Endothelial cell of umbilical vein (primary cell): ENCODE measurements at regions not wholly inside any gene's neighbourhood (a gene's known extent, or its start where the extent isn't known, plus 50 kb on each side); places are given as distances from the start of the nearest gene placed in this dataset.

Experiments
- BruUV-seq: library from RNA; stranded (reverse); fragments of 400-500 nt; replicated peaks from 2 replicates; lab custom pipeline; 2021; lab: Mats Ljungman, UMichigan
- CTCF ChIA-PET: fragments of 300-600, 350-600 bp; sonication (Branson Sonifier 250); formaldehyde crosslinking; loops from one replicate; lab custom pipeline; 2021; ENCODE audit warnings: antibody characterized with exemption, inconsistent platforms; lab: Charles Lee
- POLR2A ChIA-PET: fragments of 300-600, 350-600 bp; sonication (Branson Sonifier 250); formaldehyde crosslinking; loops from one replicate; lab custom pipeline; 2021; ENCODE audit warnings: antibody characterized with exemption, inconsistent platforms; lab: Charles Lee
- DNase-seq: peaks from one replicate; pipeline ENCODE4 v3.0.0-alpha.2; 2011; ENCODE audit warnings: low read depth, low spot score
- FAIRE-seq: peaks from 2 replicates; lab custom pipeline; 2011; peaks lifted over from hg19 to GRCh38; lab: Jason Lieb, UNC
- H2AFZ ChIP-seq: 2 replicates; pipeline ENCODE4 v1.6.0; 2012; ENCODE audit warnings: low read depth, low read length, control low read depth, inconsistent platforms
- H3K27ac ChIP-seq: 2 replicates; pipeline ENCODE4 v1.5.1; 2011; ENCODE audit warnings: low read depth, mild to moderate bottlenecking, control low read depth, low read length, moderate library complexity; ENCODE audit not compliant: insufficient read depth
- H3K27me3 ChIP-seq, 2 experiments: 2 replicates each; pipeline versions ENCODE4 v1.6.0 to v1.6.1; 2011; ENCODE audit warnings: low read length in 2 of 2, mixed read lengths in 1 of 2; ENCODE audit not compliant: control insufficient read depth in 2 of 2, insufficient read depth in 2 of 2
- H3K36me3 ChIP-seq, 2 experiments: 2 replicates in 1 of 2; 3 replicates in 1 of 2; pipeline ENCODE4 v1.5.1; 2011; ENCODE audit warnings: low read length in 2 of 2, mild to moderate bottlenecking in 1 of 2, moderate library complexity in 1 of 2; ENCODE audit not compliant: control insufficient read depth in 2 of 2, insufficient read depth in 2 of 2; ENCODE audit errors: extremely low read depth in 1 of 2
- H3K4me1 ChIP-seq: 3 replicates; pipeline ENCODE4 v1.5.1; 2011; ENCODE audit warnings: mild to moderate bottlenecking, low read length; ENCODE audit not compliant: control insufficient read depth, insufficient read depth; ENCODE audit errors: extremely low read depth
- H3K4me2 ChIP-seq: 2 replicates; pipeline ENCODE4 v1.6.1; 2011; ENCODE audit warnings: low read length, control low read depth, mixed read lengths; ENCODE audit not compliant: insufficient read depth
- H3K4me3 ChIP-seq, 3 experiments: fragments of 200-600 bp in 1 of 3; sonication (generic), shearing (Covaris generic) in 1 of 3; replicated peaks in 1 of 3; 2 replicates each; pipeline ENCODE4 v1.5.1; 2011 to 2016; ENCODE audit warnings: control low read depth in 3 of 3, low read length in 3 of 3, mild to moderate bottlenecking in 2 of 3, inconsistent platforms in 1 of 3, low read depth in 1 of 3, moderate library complexity in 1 of 3; ENCODE audit not compliant: insufficient read depth in 1 of 3
- H3K79me2 ChIP-seq: 2 replicates; pipeline ENCODE4 v1.6.0; 2012; ENCODE audit warnings: low read length, inconsistent platforms; ENCODE audit not compliant: control insufficient read depth, insufficient read depth
- H3K9ac ChIP-seq: replicated peaks from 2 replicates; pipeline ENCODE3; 2011; ENCODE audit warnings: low read length, control low read depth; ENCODE audit not compliant: insufficient read depth; ENCODE audit errors: extremely low read depth
- H3K9me1 ChIP-seq: replicated peaks from 3 replicates; pipeline ENCODE4 v1.6.0; 2011; ENCODE audit warnings: mild to moderate bottlenecking, low read length; ENCODE audit not compliant: control insufficient read depth, insufficient read depth; ENCODE audit errors: extremely low read depth
- H3K9me3 ChIP-seq: replicated peaks from 2 replicates; pipeline ENCODE4 v1.5.1; 2012; ENCODE audit warnings: low read length, inconsistent platforms; ENCODE audit not compliant: control insufficient read depth, insufficient read depth
- H4K20me1 ChIP-seq: replicated peaks from 2 replicates; pipeline ENCODE3; 2011; ENCODE audit warnings: mild to moderate bottlenecking, low read length; ENCODE audit not compliant: control insufficient read depth, insufficient read depth; ENCODE audit errors: extremely low read depth
- CTCF ChIP-seq, 2 donors: IDR thresholded peaks; 1 replicate in 1 of 2; 2 replicates in 1 of 2; pipeline ENCODE4 v1.5.1; 2011; ENCODE audit warnings: low read length in 2 of 2, mild to moderate bottlenecking in 2 of 2, moderate library complexity in 2 of 2, control low read depth in 1 of 2, inconsistent platforms in 1 of 2, low read depth in 1 of 2; ENCODE audit not compliant: insufficient read depth in 1 of 2; ENCODE audit errors: extremely low read depth in 1 of 2
- EZH2 ChIP-seq: IDR thresholded peaks from 2 replicates; pipeline ENCODE4 v1.6.1; 2012; ENCODE audit warnings: borderline replicate concordance, low read depth, mild to moderate bottlenecking, moderate library complexity, low read length, inconsistent platforms; ENCODE audit not compliant: severe bottlenecking
- FOS ChIP-seq: IDR thresholded peaks from 2 replicates; pipeline ENCODE4 v1.6.1; 2011; ENCODE audit warnings: mild to moderate bottlenecking, low read length, moderate library complexity, borderline replicate concordance; ENCODE audit not compliant: insufficient read depth
- GATA2 ChIP-seq: IDR thresholded peaks from 2 replicates; pipeline ENCODE4 v1.7.0; 2011; ENCODE audit warnings: low read depth, mild to moderate bottlenecking, moderate library complexity, mixed read lengths, low read length; ENCODE audit not compliant: insufficient read length, insufficient read depth
- JUN ChIP-seq: IDR thresholded peaks from 2 replicates; pipeline ENCODE4 v1.6.1; 2011; ENCODE audit warnings: borderline replicate concordance, low read depth; ENCODE audit not compliant: insufficient read length, insufficient read depth
- MAX ChIP-seq: IDR thresholded peaks from 2 replicates; pipeline ENCODE4 v1.6.1; 2011; ENCODE audit not compliant: insufficient read depth, insufficient read length
- MYC ChIP-seq: IDR thresholded peaks from one replicate; pipeline ENCODE4 v1.6.1; 2011; ENCODE audit warnings: mild to moderate bottlenecking, low read depth, low read length
- POLR2A ChIP-seq: IDR thresholded peaks from 2 replicates; pipeline ENCODE4 v1.6.1; 2012; ENCODE audit warnings: low read depth, mild to moderate bottlenecking, control low read depth, low read length
- POLR2AphosphoS5 ChIP-seq: IDR thresholded peaks from 2 replicates; pipeline ENCODE4 v1.6.1; 2012; ENCODE audit warnings: low read depth, mild to moderate bottlenecking, control low read depth, low read length, moderate library complexity; ENCODE audit not compliant: insufficient read depth
- dilution Hi-C: fragments of 300-500 bp; cut with MboI; formaldehyde crosslinking; loops from one replicate; pipeline ENCODE4 v1.15.0; 2019; ENCODE audit warnings: low sequenced_read_pairs; ENCODE audit not compliant: extremely low pct_ligation_motif_present
- intact Hi-C: fragments of 100-400 bp; cut with micrococcal nuclease; formaldehyde crosslinking; loops from one replicate; pipeline ENCODE4 v1.10.0; 2022

GRCh38 chr9:134976403-134976802 lies 58.7 kb upstream of the FCN1 start:
- TF ChIP-seq MAX (no peak), EZH2 (no peak), JUN (no peak), GATA2 (no peak), POLR2AphosphoS5 (no peak), FOS (no peak), CTCF (IDR thresholded peaks at IDR 0.05; ENCODE audit: extremely low read depth in 1 of 2, insufficient read depth in 1 of 2, low read depth in 1 of 2, low read length in 2 of 2) (no peak), MYC (no peak), POLR2A (no peak)
- Histone ChIP-seq H4K20me1 (no peaks in the 10 kb centered on the region), H3K27ac (no peak overlapping the region), H3K4me3 (no peak overlapping the region), H3K9me1 (no peaks in the 10 kb centered on the region), H3K27me3 (peaks cover 0 to 2% of the 10 kb centered on the region in 2 experiments), H3K4me2 (no peak overlapping the region), H3K4me1 (no peaks in the 10 kb centered on the region), H3K9me3 (no peaks in the 10 kb centered on the region), H3K79me2 (no peaks in the 10 kb centered on the region), H3K36me3 (no peaks in the 10 kb centered on the region), H2AFZ (no peak overlapping the region), H3K9ac (no peak overlapping the region)
- FAIRE-seq = no peak
- ChIA-PET POLR2A (no interaction called here), CTCF (no interaction called here)
- dilution Hi-C loops (no loop called here), intact Hi-C loops (no loop called here)
- DNase-seq = no peak
- BruUV-seq = no TSS peak
